Kidney capillary endothelial cell (primary cell): ENCODE measurements at regions not wholly inside any gene's neighbourhood (a gene's known extent, or its start where the extent isn't known, plus 50 kb on each side); places are given as distances from the start of the nearest gene placed in this dataset.

Source experiments
- DNase-seq: peaks from one replicate; pipeline ENCODE4 v3.0.0-alpha.2; 2018; ENCODE audit warnings: low spot score

GRCh38 chr14:101706509-101707067 lies 54.9 kb upstream of the PPP2R5C start:
- DNase-seq: no peak

- DNase-seq: peak; percentile 82
Observed at GRCh38 chr14:101707068-101707842, 54.3 kb upstream of the PPP2R5C start.

GRCh38 chr14:101707863-101708620 lies 53.5 kb upstream of the PPP2R5C start:
- no peak for DNase-seq

DNA sequence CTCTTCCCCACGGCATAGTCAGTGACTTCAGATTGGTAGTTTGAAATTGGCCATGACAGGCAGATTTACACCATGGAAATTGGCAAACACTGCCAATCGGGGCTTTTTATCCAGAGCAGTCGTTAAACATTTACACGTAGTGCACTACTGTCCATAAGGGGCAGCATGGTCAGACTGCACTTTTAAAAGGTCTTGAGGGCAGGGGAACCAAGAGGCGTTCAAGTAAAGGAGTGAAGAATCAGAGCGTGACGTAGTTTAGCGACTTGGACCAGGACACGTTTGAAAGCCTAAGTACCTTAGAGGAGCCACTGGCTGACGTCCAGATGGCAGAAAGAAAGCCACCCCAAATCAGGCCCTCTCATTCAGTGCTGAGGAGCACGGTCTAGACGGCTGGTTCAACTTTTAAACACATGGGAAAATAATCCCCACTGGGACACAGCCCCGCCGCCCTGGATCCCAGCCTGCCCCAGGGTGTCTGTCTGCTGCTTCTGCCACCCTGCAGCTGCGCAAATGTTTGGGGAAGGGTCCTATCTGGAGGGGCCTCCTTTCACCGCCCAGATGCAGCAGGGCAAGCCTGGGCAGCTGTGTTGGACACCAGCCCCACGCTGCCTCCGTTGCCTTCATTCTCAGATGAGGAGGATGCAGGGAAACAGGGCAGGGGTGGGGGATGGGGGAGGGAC lies 52.5 kb upstream of the PPP2R5C start:
- no peak for DNase-seq

DNA sequence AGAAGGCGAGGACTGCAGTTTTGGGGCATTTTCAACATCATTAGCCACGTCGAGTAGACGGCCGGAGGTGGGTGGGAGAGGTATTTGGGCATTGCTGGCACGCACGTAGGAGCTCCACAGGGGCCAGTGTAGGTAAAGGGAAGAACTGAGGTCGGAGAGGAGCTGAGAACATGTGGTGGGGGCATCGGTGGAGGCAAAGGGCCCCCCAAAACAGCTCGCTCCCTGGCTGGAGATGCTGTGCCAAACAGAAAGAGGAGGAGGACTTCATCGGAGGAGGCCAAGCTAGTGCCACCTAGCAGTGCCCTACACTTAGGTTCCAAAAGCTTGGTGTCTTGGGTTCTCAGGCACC lies 52.0 kb upstream of the PPP2R5C start:
- no peak for DNase-seq

GRCh38 chr14:101709962-101710931 lies 51.3 kb upstream of the PPP2R5C start:
- DNase-seq: no peak

- no peak for DNase-seq
Observed at GRCh38 chr14:101711041-101711856, 50.3 kb upstream of the PPP2R5C start.
